Right hindlimb (tissue), 1 donor: ENCODE measurements at regions not wholly inside any gene's neighbourhood (a gene's known extent, or its start where the extent isn't known, plus 50 kb on each side); places are given as distances from the start of the nearest gene placed in this dataset.

Experiments
- DNase-seq: peaks from one replicate; pipeline ENCODE4 v3.0.0-alpha.2; 2018

DNA sequence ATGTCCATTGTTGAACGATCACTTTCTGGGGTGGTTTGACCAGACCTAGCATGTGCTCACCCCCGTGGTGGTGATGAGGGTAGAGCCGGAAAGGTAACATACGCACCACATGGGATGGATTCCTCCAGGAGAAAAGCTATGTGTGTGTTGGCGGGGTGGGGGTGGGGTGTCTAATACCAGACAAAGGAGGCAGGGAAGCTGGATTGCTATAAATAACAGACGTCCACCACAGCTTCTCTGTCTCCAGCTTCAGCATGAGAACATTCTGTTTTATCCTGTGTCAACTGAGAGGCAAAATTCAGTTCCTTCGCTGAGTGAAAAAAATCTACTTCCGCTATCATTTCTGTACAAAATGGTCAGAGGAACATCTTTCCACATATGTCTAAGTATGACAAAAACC lies 151.0 kb downstream of the PCSK1 start:
- DNase-seq: no peak

DNA sequence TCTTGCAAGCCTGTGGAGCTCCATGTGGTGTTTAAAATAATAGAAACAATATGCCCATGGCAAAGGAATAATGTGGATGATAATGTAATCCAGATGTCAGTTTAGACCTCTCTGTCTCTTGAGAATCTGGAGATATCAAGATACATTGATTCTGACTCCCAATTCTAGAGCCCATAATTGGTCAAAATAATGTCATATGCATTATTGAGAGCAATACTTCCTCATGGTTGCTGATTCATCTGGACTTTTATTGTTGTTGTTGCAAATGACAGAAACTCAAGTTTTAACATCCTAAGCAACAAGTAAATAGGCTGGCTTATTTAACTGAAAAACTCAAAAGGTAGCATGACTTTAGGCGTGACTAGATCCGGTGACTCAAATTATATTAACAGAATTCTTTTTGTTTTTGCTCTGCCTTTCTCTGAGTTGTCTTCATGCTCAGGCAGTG lies 152.1 kb downstream of the PCSK1 start:
- DNase-seq: no peak

DNA sequence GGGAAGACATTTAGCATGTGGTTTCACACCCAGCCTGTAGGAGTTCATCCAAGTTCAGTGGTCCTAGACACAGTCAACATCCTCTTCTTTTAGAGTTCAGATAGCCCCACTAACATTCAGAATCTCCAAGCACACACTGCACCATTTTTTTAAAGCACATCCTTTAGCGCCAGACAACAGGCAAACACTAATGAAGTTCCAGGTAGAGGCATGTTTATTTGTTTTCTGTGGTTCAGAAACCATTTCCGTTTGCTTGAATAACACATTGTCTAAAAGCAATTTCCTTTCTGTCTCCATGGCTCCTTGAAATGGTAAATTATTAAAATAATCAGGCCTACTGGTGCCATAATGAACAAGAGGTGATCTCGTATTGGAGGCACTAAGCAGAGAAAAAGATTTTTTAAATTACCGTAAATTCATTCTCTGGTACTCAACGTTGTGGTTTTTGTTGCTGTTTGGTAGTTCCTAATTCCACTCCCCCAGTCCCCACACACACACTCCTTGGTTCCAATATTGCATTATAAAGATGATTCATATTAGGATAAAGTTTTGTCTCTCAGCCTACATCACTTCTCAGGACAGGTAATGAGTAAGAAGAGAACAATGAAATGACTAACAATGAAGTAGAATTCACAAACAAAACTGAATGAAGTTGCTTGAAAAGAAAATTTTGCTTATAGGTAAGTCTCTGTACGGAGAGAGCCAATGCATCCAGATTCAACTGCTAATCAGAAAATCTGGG lies 153.1 kb downstream of the PCSK1 start:
- no peak for DNase-seq

DNA sequence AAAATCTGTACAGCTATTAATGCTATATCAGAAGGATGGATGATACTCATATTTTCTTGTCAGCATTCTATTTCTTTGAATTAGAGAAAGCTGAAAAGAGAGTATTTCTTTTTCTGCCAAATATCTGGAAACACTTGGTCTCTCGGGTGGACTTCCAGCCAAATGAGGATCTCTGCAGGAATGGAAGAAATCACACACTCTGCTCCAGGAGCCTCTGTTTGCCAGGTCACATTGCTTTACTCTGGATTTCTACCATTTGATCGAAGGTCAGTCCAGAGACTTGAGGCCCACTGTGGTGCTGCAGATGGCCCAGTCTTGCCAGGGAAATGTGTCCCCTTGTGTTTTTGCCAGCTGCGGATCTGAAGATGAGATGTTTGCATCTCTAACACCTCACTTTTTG lies 154.1 kb downstream of the PCSK1 start:
- DNase-seq: peak; percentile 65

DNA sequence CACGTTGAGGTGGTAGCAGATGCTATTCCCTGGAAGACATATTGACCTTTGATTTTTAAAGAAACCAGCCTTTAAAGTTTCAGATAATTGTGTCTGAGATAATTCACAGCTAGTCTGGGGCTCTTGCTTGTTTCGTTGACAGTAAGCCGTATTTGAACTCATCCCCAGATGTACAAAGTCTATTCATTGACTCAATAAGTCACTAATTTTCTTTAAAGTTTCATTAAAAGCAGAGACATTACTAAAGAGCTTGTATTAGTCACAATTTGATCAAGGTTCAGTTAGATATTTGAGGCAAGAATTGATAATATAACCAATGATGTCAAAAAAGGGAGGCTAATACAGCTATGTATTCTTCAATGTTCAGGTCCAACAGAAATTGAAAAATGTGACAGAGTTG lies 158.0 kb downstream of the PCSK1 start:
- no peak for DNase-seq

DNA sequence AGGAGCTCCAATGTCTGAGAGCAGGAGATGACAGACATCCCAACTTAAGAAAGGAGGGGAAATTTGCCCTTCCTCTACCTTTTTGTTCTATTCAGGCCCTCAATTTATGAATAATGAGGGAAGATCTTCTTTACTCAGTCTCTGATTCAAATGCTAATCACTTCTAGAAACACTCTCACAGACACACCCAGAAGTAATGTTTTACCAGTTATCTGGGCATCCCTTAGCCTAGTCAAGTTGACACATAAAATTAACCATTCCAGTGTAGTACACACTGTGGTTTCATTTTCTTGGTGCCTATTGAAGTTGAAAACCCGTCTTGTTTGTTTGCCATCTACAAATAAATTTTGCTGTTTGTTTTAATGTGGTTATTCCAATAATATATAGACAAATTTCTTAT lies 167.6 kb downstream of the PCSK1 start:
- no peak for DNase-seq

DNA sequence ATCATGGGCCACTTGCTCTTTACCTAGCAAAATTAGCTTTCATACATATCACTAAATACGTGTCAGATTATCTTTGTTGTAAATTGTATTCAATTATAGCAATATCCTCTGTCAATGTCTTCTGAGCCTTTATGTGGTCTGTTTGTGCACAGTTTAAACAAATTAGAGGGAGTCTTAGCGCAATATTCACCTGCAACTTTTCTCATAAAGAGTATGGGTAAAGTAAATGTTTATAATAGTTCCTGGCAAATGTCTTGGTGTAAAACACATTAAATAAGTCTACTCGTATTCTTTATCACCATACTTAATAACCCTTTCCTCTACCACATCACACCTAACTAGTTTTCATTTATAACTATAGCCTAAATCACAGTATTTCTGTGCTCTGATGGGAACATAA lies 169.0 kb downstream of the PCSK1 start:
- no peak for DNase-seq

DNA sequence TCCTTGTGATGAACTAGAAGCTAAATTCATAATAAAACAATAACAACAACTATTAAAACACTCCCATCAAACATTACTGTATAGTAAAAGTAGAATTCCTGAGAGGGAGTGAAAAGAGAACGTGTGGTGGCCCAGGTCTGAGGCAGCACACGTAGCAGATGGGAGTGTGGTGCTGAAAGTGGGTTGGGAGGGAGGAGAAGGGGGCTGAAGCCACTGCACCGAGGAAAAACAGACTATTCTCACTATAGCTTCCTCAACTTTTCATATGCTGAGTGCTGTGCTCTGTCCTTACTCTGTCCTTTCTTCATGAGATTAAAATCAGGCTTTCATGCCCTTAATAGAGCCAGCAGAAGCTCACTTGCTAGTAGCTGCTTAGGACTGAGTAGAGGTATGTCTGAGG lies 170.9 kb downstream of the PCSK1 start:
- DNase-seq: no peak

DNA sequence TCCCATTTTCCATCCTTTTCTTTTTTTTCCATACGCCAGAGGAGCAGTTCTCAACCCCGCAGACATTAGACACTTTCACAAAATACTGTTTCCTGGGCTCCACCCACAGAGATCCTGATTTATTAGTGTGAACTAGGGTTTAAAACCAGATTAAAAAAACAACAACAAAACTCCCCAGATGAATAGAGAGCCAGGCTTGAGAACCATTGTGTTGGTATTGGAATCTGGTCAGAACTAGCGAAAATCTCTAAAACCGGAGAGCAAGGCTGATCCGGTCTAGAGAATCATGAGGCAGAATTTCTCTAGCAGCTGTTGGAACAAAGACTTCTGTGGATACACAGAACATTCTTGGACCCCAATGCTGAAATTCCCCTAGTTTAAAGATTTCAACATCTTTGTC lies 173.0 kb downstream of the PCSK1 start:
- no peak for DNase-seq

DNA sequence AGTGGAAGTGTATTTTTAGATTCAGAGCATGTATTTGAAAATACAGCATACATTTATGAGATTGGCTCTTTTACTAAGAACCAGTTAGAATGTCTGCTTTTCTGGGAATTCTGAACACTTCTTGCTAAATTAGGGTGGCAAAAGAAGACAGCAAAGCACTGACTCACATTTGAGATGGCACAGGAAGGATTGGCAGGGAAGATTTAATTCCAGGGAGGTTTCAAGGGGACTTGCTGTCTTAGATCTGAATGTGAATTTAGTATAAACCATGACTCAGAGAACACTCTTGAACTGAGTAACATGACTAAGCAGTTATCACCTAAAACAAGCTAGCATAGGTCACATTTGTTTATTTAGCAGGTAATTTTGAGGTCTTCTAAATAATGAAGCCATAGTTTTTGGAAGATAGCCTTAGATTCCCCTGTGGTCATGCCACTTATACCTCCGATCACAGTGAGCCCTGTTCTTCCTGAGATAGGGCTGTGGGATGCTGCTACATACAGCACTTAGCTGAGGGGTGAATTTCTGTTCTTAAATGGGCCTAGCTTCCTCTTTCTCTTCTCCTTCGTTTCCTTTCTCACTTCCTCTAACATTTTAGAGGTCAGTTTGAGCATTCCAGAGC lies 173.8 kb downstream of the PCSK1 start:
- DNase-seq: no peak

DNA sequence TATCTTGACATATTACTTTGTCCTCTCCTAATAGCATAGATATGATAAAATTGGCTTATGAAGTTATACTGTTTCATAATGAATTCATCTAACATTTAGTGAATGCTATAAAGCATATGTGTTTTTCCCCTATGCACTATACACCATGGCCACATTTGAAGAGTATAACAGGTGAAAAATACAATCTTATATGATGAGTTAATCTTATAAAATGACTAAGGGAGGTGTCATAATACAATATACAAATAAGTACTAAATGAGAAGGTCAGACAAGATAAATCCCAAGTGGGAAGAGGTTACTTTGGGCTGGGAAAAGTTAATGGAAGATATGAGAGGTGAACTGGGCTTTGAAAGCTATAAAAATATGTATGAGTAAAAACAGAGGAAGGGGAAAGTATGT lies 174.4 kb downstream of the PCSK1 start:
- DNase-seq: no peak

DNA sequence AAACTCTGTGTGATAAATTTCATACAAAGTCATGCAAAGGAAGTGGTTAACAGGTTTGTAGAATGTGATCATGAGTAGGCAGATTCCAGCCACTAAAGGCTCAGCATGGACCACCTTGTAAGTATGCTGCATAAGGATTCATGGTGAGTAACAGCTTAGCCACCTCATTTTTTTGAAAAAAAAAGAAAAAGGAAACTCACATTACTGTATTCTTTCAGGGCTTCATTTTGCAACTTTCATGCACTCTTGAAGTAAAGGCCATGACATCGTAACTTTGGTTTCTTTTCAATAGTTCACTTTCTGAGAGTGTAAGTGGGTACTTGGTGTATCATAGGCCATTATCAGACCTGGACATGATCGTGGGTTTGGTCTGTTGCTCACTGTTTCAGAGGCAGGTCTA lies 175.1 kb downstream of the PCSK1 start:
- no peak for DNase-seq

DNA sequence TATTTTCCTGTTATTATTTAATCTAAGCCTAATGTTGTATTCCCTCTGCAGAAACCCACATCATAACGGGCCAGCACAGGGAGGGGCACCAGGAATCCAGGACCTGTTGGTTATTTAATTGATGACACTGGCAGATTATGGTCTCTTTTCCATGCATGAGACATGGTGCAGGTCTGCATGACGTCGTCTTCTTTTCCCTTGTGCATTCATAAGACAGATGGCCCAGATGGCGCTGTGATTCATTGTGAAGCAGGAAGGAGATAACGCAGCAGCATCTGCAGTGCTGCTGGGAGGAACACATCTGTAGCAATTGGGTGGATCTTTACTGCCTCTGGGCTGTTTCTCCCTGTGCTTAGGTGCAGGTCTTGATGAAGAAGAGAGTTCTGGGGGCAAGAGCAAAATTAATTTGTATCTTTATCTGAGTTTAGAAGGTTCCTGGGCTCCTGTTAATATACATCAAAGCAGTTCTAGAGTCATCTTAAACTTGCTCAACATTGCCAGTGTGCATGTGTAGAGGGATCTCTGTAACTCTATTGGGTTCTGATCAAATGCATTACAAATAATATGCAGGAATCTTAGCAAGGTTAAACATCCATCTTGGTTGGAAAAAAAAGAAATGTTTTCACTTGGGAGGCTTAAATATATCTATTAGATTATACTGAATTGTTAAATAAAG lies 176.1 kb downstream of the PCSK1 start:
- DNase-seq: no peak

DNA sequence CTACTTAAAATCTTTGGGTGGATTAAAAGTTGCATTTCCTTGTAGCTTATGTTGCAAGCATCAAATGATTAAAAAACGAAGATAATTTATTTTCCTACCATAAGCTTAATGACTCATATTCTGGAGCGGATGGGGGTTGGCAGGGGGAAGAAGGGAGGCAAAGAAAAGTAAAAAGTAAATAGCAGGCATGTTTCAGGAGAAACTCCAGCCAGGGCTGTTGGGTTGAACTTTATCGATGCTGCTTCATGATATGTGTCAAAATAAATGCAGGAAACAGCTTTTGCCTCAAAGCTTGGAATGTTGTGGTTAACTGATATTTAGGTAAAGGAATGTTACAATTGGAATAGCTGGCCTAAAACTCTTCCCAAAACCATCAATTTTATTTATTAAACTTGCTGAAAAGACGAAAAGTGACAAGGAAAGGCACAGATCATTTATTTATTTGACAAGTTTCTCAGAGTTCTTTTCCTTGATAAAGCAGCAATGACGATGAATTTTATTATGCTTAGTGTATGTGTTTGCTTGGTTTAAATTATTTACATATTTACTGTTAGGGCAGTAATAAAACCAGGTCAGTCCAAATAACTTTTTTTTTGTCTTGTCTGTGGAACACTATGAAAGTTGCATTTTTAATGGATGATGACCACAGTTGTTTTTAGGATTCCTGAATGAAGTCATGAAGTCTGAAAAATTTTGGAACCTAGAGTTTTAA lies 177.9 kb downstream of the PCSK1 start:
- no peak for DNase-seq

DNA sequence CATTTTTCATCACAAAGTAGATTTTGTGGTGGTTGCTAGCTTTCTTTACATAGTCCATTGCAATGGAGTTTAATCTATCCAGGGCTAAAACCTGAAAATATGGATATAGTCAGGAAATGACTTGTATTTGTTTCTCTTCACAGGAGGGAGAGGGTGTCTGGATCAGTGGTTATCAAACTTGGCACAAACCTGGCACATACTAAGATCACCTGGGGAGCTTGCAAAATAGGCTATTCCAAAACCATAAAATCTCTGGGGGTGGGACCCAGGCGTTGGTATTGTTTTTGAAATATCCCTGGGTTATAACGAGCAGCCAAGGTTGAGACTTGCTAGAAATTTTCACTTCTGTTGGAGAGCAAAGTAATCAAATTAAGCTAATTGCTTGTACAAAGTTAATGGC lies 179.9 kb downstream of the PCSK1 start:
- no peak for DNase-seq

DNA sequence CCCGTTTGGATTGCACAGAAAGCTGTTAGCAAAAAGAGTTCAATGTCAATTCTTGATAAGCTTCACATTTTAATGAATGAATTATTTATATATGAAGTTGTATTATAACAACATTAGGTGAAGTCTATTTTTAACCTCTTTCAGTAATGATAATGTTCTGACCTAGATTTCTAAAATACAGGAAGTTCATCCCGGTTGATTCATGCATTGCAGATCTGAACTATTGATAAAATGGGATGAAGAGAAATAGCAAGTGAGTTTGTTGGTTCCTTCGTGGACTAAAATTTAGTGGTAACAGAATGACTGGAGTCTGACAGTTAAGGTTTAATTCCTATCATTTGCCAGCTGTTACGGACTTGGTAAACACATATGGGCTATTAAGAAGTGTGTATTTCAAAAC lies 180.5 kb downstream of the PCSK1 start:
- DNase-seq: no peak

DNA sequence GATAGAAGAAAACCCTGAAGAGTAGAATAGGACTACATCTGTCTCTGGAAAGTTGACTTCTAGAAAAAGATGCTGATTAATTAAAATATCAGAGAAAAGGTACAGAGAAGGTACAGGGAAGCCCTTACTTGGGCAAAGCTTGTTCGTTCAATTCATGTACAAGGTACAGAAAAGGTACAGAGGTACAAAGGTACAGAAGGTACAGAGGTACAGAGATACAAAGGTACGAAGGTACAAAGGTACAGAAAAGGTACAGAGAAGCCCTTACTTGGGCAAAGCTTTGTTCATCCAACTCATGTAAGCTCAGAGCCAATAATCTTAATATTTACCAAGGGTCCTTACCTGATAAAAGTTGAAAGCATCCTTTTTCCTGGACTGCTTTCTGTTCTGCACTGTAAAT lies 182.3 kb downstream of the PCSK1 start:
- no peak for DNase-seq

DNA sequence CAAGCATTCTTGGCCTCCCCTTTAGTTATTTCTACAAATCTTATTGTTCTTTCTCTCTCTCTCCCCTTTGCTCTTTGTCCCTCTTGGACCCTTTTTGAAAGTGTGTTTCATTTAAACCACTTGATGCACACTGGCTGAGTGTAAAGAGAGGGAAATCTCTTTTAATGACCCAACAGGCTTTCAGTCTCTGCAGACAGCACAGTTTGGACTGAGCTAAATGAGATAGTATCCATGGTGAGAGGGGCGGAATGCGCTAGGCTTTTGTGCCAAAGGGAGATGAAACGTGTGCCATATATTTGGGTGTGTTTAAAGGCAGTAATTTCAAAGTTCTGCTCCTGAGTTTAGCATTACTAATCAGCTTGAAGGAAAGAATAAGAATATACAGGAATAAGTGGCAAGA lies 184.9 kb downstream of the PCSK1 start:
- DNase-seq: no peak

DNA sequence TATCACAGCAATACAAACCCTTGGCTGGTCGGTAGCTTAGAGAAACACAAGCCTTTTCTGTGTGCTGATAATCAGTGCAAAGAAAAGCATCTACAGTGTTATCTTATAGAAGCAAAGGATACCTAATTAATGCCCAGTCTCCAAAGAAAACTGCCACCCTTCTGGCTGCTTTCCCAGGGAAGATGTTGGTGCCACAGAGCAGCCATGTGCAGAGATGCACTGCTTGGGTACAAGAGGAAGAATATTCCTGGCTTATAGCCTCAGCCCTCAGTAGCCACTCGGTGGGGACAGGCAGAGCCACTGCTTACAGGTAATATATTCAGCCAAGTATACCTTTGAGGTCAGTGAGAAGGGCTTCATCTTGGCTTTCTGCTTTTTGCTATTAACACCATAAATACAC lies 185.3 kb downstream of the PCSK1 start:
- no peak for DNase-seq

DNA sequence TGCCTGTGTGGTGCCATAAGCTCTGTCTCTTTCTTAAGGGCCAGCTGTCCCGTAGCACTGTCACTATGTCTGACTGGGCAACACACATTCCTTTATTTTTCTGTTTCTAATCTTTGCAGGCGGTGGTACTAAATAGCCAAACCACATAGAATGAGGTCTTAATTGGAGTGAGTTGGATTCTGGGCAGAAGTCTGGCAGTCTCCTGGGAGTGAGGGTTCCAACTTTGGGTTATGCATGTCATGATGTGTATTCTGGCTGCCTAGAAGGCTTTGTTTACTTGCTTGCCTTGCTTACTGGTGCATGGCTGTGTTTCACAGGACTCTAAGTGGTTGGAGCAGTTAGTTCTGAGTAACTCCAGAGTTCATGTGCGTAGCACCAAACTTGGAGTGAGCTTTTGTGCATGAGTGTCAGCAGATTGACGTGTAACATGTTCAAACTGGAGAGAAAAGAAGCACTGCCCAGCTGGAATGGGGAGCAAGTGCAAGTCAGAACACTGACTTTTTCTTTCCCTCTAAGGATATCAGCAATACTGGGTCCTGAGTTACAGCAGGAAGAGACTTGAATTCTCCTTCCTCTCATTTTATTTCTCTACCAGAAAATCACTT lies 185.8 kb downstream of the PCSK1 start:
- DNase-seq: no peak

DNA sequence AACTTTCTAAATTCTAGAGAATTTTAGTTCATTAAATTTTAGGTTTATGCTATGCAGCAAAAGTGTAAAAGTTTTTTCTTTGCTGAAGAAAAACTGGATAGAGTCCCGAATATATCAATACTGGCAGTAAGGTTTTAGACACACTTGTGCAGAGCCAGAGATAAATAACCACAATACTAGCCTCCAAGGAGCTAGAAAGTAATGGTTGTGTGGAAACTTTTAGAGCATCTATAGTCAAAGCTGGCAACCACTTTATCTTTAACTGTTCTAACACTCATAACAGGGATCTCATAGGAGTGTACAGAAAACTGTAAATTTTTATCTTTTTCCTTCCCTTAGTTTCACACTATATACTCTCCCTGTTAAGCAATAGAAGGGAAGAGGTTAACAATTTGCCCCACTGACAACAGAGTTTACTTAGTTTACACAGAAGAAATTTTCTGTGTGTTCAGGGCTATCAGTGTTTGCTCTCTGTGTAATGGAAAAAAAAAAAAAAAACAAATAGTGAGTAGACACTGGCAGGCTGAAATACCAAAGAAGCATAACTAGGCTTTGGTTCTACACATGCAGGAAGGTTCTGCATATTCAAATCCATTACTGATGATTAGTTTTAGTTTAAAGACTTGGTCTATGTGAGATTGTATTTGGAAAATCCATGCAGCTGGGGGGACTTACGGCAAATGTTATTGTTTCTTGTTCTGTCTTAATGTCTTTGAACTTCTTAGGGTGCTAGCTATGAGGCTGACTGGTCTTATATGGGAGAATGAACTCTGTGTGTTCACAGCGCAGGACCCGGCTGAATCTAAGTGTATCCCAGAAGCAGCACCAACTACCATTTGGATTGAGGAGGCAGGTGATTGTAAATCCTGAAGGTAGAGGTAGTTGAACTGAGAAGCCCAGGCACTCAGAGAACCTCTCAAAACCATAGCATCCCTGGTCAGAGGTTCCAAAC lies 187.6 kb downstream of the PCSK1 start:
- no peak for DNase-seq

DNA sequence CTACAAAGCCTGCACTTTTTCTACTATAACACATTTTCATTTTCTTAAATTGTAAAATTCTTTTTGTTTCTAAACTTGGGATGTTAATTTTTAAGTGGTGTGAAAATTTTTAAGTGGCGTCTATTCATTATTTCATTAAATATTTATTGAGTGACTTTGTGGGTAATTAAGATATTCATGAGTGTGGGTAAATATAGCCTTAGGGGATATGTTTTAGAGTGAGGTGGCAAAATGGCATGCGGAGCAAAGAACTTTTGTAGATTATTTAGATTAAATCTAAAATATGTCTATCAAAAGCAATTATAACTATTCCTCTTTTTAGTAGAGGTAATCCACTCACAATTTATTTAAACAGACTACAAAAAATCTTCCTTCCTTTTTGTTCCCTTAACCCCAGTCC lies 188.4 kb downstream of the PCSK1 start:
- DNase-seq: no peak
